Epithelial cell of proximal tubule (primary cell): ENCODE measurements at regions not wholly inside any gene's neighbourhood (a gene's known extent, or its start where the extent isn't known, plus 50 kb on each side); places are given as distances from the start of the nearest gene placed in this dataset.
"Not testable (repeated sequence)": the region's sequence is repeated elsewhere in the genome, so short reads cannot be mapped to it uniquely, and the experiment has no call there.

ENCODE experiments used
- DNase-seq: peaks from one replicate; pipeline ENCODE4 v3.0.0-alpha.2; 2011; ENCODE audit warnings: low read depth
- H3K4me3 ChIP-seq: 2 replicates; pipeline ENCODE4 v1.5.1; 2011; ENCODE audit warnings: low read depth, mild to moderate bottlenecking, low read length
- CTCF ChIP-seq: conservative IDR thresholded peaks from 2 replicates; pipeline ENCODE4 v1.5.1; 2012; ENCODE audit warnings: low read depth, mild to moderate bottlenecking, low read length

DNA sequence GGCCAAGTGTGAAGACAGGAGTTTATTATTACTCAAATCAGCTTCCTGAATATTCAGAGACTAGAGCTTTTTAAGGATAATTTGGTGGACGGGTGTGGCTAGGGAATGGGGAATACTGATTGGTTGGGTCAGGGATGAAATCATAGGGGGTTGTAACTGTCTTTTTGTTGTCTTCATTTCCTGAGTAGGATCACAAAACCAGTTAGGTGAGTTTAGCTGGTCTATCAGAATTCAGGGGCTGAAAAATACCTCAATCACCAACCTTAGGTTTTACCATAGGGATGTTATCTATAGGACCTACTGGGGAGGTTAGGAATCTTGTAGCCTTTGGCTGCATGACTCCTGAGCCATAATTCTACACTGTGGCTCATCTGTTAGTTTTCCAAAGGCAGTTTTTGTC, 235.8 kb downstream of the YTHDC2 start:
- DNase-seq, result no peak
- H3K4me3 ChIP-seq, result no peak overlapping the region
- TF ChIP-seq CTCF, result no peak

- not testable (repeated sequence) for DNase-seq, H3K4me3 ChIP-seq
Measured at GRCh38 chr5:113753182-113753581, 239.7 kb downstream of the YTHDC2 start.

DNA sequence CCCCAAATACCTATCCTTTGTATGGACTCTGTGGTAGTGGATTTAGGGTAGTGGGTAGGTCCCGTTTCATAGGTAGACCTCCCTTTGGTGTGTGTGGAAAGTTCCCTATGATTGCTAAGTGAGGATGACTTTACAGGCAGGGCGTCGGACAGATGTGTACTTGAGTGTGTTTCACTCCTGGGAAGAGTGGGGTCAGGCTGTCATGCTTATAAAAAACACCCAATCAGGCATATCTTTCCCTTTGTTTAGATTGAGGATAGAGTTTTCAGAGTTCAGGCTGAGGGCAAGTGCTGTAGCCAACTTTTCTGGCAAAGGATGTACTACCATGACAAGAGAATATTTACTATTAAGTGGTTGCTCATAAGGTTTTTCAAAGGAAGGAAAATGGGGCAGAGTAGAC, 242.0 kb downstream of the YTHDC2 start:
- no peak for TF ChIP-seq CTCF
- no peak overlapping the region for H3K4me3 ChIP-seq
- no peak for DNase-seq

DNA sequence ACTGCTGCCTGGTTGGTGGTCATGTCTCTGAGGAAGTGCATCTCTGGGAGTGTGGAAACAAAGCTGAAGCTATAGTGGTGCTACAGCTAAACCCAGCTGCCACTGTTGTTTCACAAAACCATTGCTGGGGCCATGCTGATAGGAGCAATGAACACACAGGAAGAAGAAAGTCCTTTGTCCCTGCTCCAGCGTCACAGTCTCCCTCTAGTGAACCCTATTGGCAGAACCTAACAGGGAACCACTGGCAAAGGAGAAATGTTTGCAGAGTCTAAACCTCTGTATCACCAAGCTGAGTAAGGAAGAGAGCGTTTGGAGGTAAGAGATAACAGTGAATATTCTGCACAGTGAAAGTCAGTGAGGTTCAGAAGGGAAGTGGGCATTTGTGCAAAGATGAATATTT, 244.0 kb downstream of the YTHDC2 start:
- H3K4me3 ChIP-seq, result no peak overlapping the region
- TF ChIP-seq CTCF, result no peak
- no peak for DNase-seq

DNA sequence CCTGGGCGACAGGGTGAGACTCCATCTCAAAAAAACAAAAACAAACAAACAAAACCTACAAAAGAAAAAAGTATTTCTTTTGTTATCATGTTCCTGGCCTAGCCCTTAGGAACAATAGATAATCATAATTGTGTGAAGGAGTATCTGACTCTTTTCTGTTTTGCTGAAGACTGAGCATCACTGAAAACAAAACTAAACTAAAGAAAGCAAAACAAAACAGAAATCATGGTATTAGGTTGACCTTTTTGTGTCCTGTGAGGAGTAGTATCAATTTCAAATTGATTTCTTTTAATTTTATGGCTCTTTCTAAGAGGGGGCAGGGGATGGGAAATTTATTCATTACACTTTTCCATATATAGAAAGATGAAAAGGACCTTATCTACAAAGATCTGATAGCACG, 246.0 kb downstream of the YTHDC2 start:
- TF ChIP-seq CTCF, result no peak
- no peak for DNase-seq
- no peak overlapping the region for H3K4me3 ChIP-seq

DNA sequence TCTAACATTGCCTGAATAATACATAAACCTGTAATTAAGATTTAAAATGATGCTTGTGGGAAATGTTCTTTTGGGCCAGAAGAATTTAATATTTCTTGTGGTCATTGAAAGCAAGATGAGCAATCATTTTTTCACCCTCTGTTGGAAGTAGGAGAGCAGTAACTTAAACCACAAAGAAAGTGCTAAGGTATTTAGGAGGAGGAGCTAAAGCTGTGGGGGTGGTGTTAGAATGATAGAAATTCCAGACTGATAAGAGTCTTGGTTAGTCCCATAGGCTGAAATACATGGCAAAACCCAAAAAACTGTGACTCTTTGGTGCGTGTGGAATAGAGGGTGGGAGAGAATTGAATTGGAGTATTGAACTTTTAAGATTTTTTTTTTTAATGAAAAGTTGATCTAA, 247.0 kb downstream of the YTHDC2 start:
- DNase-seq, result no peak
- TF ChIP-seq CTCF, result no peak
- no peak overlapping the region for H3K4me3 ChIP-seq

DNA sequence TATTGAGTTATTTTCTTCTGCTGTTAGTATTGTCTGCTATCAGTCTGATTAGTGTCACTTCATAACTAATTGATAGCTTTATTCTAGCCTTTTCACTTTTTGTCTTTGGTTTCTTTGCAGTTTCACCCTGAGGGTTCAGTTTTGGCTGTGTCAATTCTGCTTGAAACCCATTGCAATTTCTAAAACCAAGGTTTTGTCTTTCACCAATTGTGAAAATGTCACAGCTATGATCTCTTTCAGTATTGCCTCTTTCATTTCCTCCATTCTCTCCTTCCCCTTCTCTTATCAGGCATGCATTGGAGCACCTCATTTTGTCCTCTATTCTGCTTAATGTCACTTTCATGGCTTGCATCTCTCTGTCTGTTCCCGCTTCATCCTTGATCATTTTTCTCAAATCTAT, 248.1 kb downstream of the YTHDC2 start:
- no peak for TF ChIP-seq CTCF
- DNase-seq, result no peak
- no peak overlapping the region for H3K4me3 ChIP-seq

GRCh38 chr5:113764382-113764781, 250.9 kb downstream of the YTHDC2 start:
- no peak overlapping the region for H3K4me3 ChIP-seq
- TF ChIP-seq CTCF, result no peak
- DNase-seq, result no peak

- not testable (repeated sequence) for H3K4me3 ChIP-seq, DNase-seq
Measured at GRCh38 chr5:113766827-113767226, 253.3 kb downstream of the YTHDC2 start.
